ENCODE measurements at regions not wholly inside any gene's neighbourhood (a gene's known extent, or its start where the extent isn't known, plus 50 kb on each side); places are given as distances from the start of the nearest gene placed in this dataset.

DNA sequence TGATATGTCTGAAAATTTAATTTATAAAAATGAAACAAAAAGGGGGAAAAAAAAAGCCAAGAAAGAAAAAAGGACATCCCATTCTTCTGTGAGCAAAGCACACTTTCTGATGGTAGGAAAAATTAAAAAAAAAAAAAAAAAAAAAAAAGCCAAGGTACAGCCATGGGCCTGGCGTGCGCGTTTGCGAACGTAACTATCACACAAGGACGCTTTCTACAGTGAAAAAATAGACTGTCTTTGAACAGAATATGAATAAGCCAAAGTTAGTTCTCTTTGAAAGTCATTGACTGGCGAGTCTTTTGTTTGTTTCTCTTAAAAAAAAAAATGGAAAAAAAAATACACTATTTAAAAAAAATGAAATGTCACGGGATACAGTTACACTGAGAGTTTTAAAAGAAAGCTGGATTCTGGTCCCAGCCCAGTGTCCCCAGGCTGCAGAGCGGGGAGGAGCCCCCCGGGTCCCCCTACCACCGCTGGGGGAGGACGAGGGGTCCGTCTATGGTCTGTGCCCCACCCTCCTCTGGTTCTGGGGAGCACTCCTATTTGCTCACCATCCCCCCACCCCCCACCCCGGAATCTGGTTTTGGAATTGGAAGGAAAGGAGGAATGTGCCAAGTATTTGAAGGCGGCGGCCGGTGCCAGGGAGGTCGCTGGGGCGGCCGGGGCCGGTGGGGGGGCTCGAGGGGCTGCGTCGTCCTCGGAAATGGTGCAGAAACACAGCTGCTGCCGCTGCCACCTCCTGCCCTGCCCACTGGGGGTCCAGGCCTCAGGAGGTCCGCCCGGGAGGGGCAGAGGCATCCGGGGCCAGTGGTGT is 134.5 kb downstream of the PTPRS start:
- ATAC-seq (no peak), FAIRE-seq (no peak), DNase-seq (ENCODE audit: low spot score) (no peak)
- CTCF ChIA-PET (ENCODE audit: low intra/inter-chr PET ratio, low total read pairs): no interaction called here
- WGBS (ENCODE audit: low lambda C conversion rate): 98% methylated on average over 28 of the region's 29 CpGs
- no peak overlapping the region for H3K4me3 ChIP-seq (replicated peaks in 1 of 3; ENCODE audit: insufficient read depth in 1 of 3, low read depth in 2 of 3, low read length in 3 of 3)
- no peak overlapping the region for H3K9ac ChIP-seq (ENCODE audit: insufficient read depth, low read depth, low read length)
- in situ Hi-C loops (cut with HindIII; ENCODE audit: extremely low pct_ligation_motif_present, low pct_unique_long_range_greater_than_20kb): no loop called here
- no peaks in the 10 kb centered on the region for H3K4me1 ChIP-seq (ENCODE audit: insufficient read depth, low read length)
- H3K4me2 ChIP-seq (ENCODE audit: low read depth, low read length): no peak overlapping the region
- no peak overlapping the region for H2AFZ ChIP-seq (ENCODE audit: low read length)
- peaks cover 18 to 31% of the 10 kb centered on the region in 2 experiments; a peak in 4 of 5 replicates for H3K36me3 ChIP-seq (replicated peaks in 1 of 2; ENCODE audit: control insufficient read depth in 1 of 2, insufficient read depth in 2 of 2, low read length in 2 of 2)
- TF ChIP-seq ZNF800 (CRISPR knock-in tag; IDR thresholded peaks at IDR 0.05) (no peak), FOSL2 (CRISPR knock-in tag; IDR thresholded peaks at IDR 0.05) (no peak), FOSL1 (CRISPR knock-in tag; IDR thresholded peaks at IDR 0.05; ENCODE audit: borderline replicate concordance) (no peak), ZFP36 (IDR thresholded peaks at IDR 0.05; ENCODE audit: borderline replicate concordance, low read depth, low read length, partially characterized antibody) (no peak)
- TF ChIP-seq, protein P1, sequence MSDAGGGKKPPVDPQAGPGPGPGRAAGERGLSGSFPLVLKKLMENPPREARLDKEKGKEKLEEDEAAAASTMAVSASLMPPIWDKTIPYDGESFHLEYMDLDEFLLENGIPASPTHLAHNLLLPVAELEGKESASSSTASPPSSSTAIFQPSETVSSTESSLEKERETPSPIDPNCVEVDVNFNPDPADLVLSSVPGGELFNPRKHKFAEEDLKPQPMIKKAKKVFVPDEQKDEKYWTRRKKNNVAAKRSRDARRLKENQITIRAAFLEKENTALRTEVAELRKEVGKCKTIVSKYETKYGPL (CRISPR knock-in tag; IDR thresholded peaks at IDR 0.05): no peak
- TF ChIP-seq, protein P2, sequence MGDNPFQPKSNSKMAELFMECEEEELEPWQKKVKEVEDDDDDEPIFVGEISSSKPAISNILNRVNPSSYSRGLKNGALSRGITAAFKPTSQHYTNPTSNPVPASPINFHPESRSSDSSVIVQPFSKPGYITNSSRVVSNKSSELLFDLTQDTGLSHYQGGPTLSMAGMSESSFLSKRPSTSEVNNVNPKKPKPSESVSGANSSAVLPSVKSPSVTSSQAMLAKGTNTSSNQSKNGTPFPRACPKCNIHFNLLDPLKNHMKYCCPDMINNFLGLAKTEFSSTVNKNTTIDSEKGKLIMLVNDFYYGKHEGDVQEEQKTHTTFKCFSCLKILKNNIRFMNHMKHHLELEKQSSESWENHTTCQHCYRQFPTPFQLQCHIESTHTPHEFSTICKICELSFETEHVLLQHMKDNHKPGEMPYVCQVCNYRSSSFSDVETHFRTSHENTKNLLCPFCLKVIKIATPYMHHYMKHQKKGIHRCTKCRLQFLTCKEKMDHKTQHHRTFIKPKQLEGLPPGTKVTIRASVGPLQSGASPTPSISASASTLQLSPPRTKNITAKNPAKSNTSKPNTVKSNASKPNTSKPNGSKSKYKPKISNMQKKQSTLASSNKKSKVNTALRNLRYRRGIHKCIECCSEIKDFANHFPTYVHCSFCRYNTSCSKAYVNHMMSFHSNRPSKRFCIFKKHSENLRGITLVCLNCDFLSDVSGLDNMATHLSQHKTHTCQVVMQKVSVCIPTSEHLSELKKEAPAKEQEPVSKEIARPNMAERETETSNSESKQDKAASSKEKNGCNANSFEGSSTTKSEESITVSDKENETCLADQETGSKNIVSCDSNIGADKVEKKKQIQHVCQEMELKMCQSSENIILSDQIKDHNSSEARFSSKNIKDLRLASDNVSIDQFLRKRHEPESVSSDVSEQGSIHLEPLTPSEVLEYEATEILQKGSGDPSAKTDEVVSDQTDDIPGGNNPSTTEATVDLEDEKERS (CRISPR knock-in tag; IDR thresholded peaks at IDR 0.05): no peak
- no peak overlapping the region for H3K27ac ChIP-seq (ENCODE audit: extremely low read length, insufficient read depth, low read length)
- H3K79me2 ChIP-seq (ENCODE audit: insufficient read depth, low read length): no peaks in the 10 kb centered on the region
- no peaks in the 10 kb centered on the region for H4K20me1 ChIP-seq (ENCODE audit: insufficient read depth, low read length)
- POLR2A ChIA-PET: no interaction called here
- BruUV-seq (replicated peaks): no TSS peak
- no peaks in the 10 kb centered on the region for H3K27me3 ChIP-seq (ENCODE audit: control insufficient read depth in 1 of 2, insufficient read depth in 2 of 2, low read length in 2 of 2)
- intact Hi-C loops (cut with micrococcal nuclease; ENCODE audit: unreplicated experiment): no loop called here
- no peaks in the 10 kb centered on the region; the same call in 1 of the 2 replicates for H3K9me3 ChIP-seq (ENCODE audit: low read length)

Measured in HepG2 (cell line).